ENCODE measurements at regions not wholly inside any gene's neighbourhood (a gene's known extent, or its start where the extent isn't known, plus 50 kb on each side); places are given as distances from the start of the nearest gene placed in this dataset.

DNA sequence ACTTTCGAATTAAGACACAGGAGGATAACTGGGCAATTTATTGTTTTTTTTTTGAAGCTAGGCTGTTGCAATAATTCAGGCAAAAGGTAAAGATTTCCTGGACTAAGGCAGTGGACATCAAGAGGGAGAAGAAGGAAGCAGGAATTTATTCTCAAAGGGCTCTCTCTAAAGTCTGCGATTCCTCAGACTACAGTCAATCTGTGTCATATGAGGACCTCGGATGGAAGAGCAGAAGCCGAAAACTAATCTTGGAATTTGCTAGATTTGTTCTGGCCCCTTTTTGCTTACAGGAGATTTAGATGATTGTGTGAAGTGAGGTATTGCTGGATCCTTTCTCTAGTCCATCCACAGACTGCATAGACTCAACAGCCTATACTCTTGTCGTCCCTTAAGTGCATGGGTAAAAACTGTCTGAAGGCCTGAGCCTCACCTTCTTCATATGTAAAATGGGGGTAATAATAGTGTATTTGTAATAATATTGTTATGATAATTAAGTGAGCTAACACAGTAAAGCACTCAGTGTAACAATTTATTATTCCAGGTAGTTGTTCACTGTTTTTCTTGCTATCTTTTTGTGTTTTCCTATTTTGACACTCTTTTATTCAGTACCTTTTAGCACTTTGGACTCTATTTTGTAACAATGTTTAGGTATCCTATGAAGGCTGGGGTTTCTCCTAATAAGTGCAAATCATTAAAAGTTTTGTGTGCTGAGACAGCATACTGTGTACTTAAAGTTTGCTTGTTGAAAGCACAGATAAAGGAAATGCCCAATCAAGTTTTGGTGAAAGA is 54.2 kb upstream of the NT5C1B start:
- no peak overlapping the region for H2AFZ ChIP-seq (ENCODE audit: low read length)
- POLR2A ChIA-PET, result no interaction called here
- in situ Hi-C loops (cut with HindIII; ENCODE audit: extremely low pct_ligation_motif_present, low pct_unique_long_range_greater_than_20kb) (no loop called here), intact Hi-C loops (cut with micrococcal nuclease; ENCODE audit: unreplicated experiment) (no loop called here)
- no TSS peak for BruUV-seq (replicated peaks)
- no peak overlapping the region for H3K27ac ChIP-seq (ENCODE audit: extremely low read length, insufficient read depth, low read length)
- H3K27me3 ChIP-seq (ENCODE audit: control insufficient read depth in 1 of 2, insufficient read depth in 2 of 2, low read length in 2 of 2), result no peaks in the 10 kb centered on the region
- no peaks in the 10 kb centered on the region for H3K79me2 ChIP-seq (ENCODE audit: insufficient read depth, low read length)
- no peaks in the 10 kb centered on the region for H3K4me1 ChIP-seq (ENCODE audit: insufficient read depth, low read length)
- DNase-seq (ENCODE audit: low spot score) (no peak), ATAC-seq (no peak), FAIRE-seq (no peak)
- no peaks in the 10 kb centered on the region for H3K9me3 ChIP-seq (ENCODE audit: low read length)
- H4K20me1 ChIP-seq (ENCODE audit: insufficient read depth, low read length), result no peaks in the 10 kb centered on the region
- TF ChIP-seq, protein P1, sequence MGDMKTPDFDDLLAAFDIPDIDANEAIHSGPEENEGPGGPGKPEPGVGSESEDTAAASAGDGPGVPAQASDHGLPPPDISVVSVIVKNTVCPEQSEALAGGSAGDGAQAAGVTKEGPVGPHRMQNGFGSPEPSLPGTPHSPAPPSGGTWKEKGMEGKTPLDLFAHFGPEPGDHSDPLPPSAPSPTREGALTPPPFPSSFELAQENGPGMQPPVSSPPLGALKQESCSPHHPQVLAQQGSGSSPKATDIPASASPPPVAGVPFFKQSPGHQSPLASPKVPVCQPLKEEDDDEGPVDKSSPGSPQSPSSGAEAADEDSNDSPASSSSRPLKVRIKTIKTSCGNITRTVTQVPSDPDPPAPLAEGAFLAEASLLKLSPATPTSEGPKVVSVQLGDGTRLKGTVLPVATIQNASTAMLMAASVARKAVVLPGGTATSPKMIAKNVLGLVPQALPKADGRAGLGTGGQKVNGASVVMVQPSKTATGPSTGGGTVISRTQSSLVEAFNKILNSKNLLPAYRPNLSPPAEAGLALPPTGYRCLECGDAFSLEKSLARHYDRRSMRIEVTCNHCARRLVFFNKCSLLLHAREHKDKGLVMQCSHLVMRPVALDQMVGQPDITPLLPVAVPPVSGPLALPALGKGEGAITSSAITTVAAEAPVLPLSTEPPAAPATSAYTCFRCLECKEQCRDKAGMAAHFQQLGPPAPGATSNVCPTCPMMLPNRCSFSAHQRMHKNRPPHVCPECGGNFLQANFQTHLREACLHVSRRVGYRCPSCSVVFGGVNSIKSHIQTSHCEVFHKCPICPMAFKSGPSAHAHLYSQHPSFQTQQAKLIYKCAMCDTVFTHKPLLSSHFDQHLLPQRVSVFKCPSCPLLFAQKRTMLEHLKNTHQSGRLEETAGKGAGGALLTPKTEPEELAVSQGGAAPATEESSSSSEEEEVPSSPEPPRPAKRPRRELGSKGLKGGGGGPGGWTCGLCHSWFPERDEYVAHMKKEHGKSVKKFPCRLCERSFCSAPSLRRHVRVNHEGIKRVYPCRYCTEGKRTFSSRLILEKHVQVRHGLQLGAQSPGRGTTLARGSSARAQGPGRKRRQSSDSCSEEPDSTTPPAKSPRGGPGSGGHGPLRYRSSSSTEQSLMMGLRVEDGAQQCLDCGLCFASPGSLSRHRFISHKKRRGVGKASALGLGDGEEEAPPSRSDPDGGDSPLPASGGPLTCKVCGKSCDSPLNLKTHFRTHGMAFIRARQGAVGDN (CRISPR knock-in tag; IDR thresholded peaks at IDR 0.05), result no peak
- TF ChIP-seq, protein P2, sequence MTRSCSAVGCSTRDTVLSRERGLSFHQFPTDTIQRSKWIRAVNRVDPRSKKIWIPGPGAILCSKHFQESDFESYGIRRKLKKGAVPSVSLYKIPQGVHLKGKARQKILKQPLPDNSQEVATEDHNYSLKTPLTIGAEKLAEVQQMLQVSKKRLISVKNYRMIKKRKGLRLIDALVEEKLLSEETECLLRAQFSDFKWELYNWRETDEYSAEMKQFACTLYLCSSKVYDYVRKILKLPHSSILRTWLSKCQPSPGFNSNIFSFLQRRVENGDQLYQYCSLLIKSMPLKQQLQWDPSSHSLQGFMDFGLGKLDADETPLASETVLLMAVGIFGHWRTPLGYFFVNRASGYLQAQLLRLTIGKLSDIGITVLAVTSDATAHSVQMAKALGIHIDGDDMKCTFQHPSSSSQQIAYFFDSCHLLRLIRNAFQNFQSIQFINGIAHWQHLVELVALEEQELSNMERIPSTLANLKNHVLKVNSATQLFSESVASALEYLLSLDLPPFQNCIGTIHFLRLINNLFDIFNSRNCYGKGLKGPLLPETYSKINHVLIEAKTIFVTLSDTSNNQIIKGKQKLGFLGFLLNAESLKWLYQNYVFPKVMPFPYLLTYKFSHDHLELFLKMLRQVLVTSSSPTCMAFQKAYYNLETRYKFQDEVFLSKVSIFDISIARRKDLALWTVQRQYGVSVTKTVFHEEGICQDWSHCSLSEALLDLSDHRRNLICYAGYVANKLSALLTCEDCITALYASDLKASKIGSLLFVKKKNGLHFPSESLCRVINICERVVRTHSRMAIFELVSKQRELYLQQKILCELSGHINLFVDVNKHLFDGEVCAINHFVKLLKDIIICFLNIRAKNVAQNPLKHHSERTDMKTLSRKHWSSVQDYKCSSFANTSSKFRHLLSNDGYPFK (CRISPR knock-in tag; IDR thresholded peaks at IDR 0.05; ENCODE audit: borderline replicate concordance), result no peak
- TF ChIP-seq ZMYM2 (CRISPR knock-in tag; IDR thresholded peaks at IDR 0.05) (no peak), CREB1 (IDR thresholded peaks at IDR 0.05) (no peak), CREB1 (CRISPR knock-in tag; IDR thresholded peaks at IDR 0.05) (no peak), SYNCRIP (IDR thresholded peaks at IDR 0.05; ENCODE audit: insufficient read depth, low read depth, low read length) (no peak), ELF1 (CRISPR knock-in tag; IDR thresholded peaks at IDR 0.05) (no peak), HNF4A (CRISPR knock-in tag; IDR thresholded peaks at IDR 0.05) (no peak), ZNF552 (CRISPR knock-in tag; IDR thresholded peaks at IDR 0.05; ENCODE audit: borderline replicate concordance) (no peak)
- TF ChIP-seq, protein P3, sequence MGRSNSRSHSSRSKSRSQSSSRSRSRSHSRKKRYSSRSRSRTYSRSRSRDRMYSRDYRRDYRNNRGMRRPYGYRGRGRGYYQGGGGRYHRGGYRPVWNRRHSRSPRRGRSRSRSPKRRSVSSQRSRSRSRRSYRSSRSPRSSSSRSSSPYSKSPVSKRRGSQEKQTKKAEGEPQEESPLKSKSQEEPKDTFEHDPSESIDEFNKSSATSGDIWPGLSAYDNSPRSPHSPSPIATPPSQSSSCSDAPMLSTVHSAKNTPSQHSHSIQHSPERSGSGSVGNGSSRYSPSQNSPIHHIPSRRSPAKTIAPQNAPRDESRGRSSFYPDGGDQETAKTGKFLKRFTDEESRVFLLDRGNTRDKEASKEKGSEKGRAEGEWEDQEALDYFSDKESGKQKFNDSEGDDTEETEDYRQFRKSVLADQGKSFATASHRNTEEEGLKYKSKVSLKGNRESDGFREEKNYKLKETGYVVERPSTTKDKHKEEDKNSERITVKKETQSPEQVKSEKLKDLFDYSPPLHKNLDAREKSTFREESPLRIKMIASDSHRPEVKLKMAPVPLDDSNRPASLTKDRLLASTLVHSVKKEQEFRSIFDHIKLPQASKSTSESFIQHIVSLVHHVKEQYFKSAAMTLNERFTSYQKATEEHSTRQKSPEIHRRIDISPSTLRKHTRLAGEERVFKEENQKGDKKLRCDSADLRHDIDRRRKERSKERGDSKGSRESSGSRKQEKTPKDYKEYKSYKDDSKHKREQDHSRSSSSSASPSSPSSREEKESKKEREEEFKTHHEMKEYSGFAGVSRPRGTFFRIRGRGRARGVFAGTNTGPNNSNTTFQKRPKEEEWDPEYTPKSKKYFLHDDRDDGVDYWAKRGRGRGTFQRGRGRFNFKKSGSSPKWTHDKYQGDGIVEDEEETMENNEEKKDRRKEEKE (IDR thresholded peaks at IDR 0.05), result no peak
- TF ChIP-seq, protein P4, sequence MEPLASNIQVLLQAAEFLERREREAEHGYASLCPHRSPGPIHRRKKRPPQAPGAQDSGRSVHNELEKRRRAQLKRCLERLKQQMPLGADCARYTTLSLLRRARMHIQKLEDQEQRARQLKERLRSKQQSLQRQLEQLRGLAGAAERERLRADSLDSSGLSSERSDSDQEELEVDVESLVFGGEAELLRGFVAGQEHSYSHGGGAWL (CRISPR knock-in tag; IDR thresholded peaks at IDR 0.05), result no peak
- 77% methylated on average over 5 of the region's 5 CpGs for WGBS (ENCODE audit: low lambda C conversion rate)
- no peak overlapping the region for H3K4me2 ChIP-seq (ENCODE audit: low read depth, low read length)
- H3K36me3 ChIP-seq (replicated peaks in 1 of 2; ENCODE audit: control insufficient read depth in 1 of 2, insufficient read depth in 2 of 2, low read length in 2 of 2), result no peaks in the 10 kb centered on the region
- H3K9ac ChIP-seq (ENCODE audit: insufficient read depth, low read depth, low read length), result no peak overlapping the region
- CTCF ChIA-PET (ENCODE audit: low intra/inter-chr PET ratio, low total read pairs), result no interaction called here
- no peak overlapping the region for H3K4me3 ChIP-seq (replicated peaks in 1 of 3; ENCODE audit: insufficient read depth in 1 of 3, low read depth in 2 of 3, low read length in 3 of 3)
